ENCODE measurements at regions not wholly inside any gene's neighbourhood (a gene's known extent, or its start where the extent isn't known, plus 50 kb on each side); places are given as distances from the start of the nearest gene placed in this dataset.
"Not testable (repeated sequence)": the region's sequence is repeated elsewhere in the genome, so short reads cannot be mapped to it uniquely, and the experiment has no call there.

- no peak for DNase-seq
Measured at GRCh38 chr20:19903168-19903811, 113.9 kb upstream of the NAA20 start.

GRCh38 chr20:19907326-19908056, 109.7 kb upstream of the NAA20 start:
- DNase-seq = no peak

- DNase-seq = no peak
Measured at GRCh38 chr20:19908576-19908975, 108.6 kb upstream of the NAA20 start.

- no peak for DNase-seq
Measured at GRCh38 chr20:19909725-19910124, 107.4 kb upstream of the NAA20 start.

- no peak for DNase-seq
Measured at GRCh38 chr20:19911810-19912382, 105.3 kb upstream of the NAA20 start.

- DNase-seq = no peak
Measured at GRCh38 chr20:19913349-19913748, 103.8 kb upstream of the NAA20 start.

GRCh38 chr20:19913927-19914614, 103.1 kb upstream of the NAA20 start:
- no peak for DNase-seq

GRCh38 chr20:19915111-19915798, 101.9 kb upstream of the NAA20 start:
- DNase-seq = no peak

- no peak for DNase-seq
Measured at GRCh38 chr20:19916531-19917485, 100.4 kb upstream of the NAA20 start.

GRCh38 chr20:19918965-19919329, 98.2 kb upstream of the NAA20 start:
- DNase-seq = no peak

- DNase-seq = no peak
Measured at GRCh38 chr20:19920381-19921138, 96.6 kb upstream of the NAA20 start.

GRCh38 chr20:19921284-19921793, 95.8 kb upstream of the NAA20 start:
- DNase-seq = no peak

GRCh38 chr20:19921829-19922228, 95.3 kb upstream of the NAA20 start:
- not testable (repeated sequence) for DNase-seq

GRCh38 chr20:19922716-19923115, 94.4 kb upstream of the NAA20 start:
- DNase-seq = no peak

GRCh38 chr20:19923762-19924161, 93.4 kb upstream of the NAA20 start:
- no peak for DNase-seq

GRCh38 chr20:19924255-19924654, 92.9 kb upstream of the NAA20 start:
- DNase-seq = no peak

- DNase-seq = no peak
Measured at GRCh38 chr20:19926591-19926990, 90.6 kb upstream of the NAA20 start.

- no peak for DNase-seq
Measured at GRCh38 chr20:19928328-19929011, 88.7 kb upstream of the NAA20 start.

- DNase-seq = no peak
Measured at GRCh38 chr20:19929012-19929360, 88.2 kb upstream of the NAA20 start.

- no peak for DNase-seq
Measured at GRCh38 chr20:19929481-19930145, 87.5 kb upstream of the NAA20 start.
